Neuron (in vitro differentiated cells): ENCODE measurements at regions not wholly inside any gene's neighbourhood (a gene's known extent, or its start where the extent isn't known, plus 50 kb on each side); places are given as distances from the start of the nearest gene placed in this dataset.
"Not testable (repeated sequence)": the region's sequence is repeated elsewhere in the genome, so short reads cannot be mapped to it uniquely, and the experiment has no call there.

Experiments
- H2AFZ ChIP-seq: one replicate; pipeline ENCODE4 v1.6.1; 2013; ENCODE audit warnings: low read depth, mild to moderate bottlenecking, inconsistent platforms, low read length, moderate library complexity
- H3K27me3 ChIP-seq: one replicate; pipeline ENCODE4 v1.6.1; 2013; ENCODE audit warnings: low read length; ENCODE audit not compliant: insufficient read depth
- H3K36me3 ChIP-seq: one replicate; pipeline ENCODE4 v1.6.1; 2013; ENCODE audit warnings: low read length; ENCODE audit not compliant: insufficient read depth
- H3K4me1 ChIP-seq: one replicate; pipeline ENCODE4 v1.6.1; 2013; ENCODE audit warnings: low read length; ENCODE audit not compliant: insufficient read depth
- H3K4me3 ChIP-seq: 2 replicates; pipeline ENCODE4 v1.5.1; 2013; ENCODE audit warnings: mild to moderate bottlenecking, low read length, moderate library complexity
- H3K9me3 ChIP-seq: one replicate; pipeline ENCODE4 v1.6.1; 2013; ENCODE audit warnings: low read length

DNA sequence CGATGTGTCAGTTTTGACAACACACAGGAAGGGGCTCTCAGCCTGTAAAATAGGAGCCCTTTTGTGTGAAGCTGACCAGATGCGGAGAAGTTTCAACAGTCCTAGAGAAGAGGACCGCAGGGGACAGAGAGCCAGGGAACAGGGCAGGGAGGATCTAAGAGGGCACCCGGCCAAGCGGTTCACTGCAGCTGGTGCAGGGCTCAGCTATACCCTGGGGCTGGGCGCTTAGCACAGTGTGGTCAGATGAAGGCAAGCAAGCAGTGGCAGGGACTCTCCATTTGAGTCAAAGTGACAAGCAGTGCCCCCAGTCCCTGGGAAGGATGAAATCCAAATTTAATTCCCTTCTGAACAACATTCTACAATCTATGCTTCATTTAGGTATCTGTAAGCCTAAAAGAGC, 88.9 kb upstream of the PLGLB2 start:
- H3K4me1 ChIP-seq, result not testable (repeated sequence)

GRCh38 chr2:87660164-87660563, 87.7 kb upstream of the PLGLB2 start:
- not testable (repeated sequence) for H3K36me3 ChIP-seq, H3K4me1 ChIP-seq, H3K9me3 ChIP-seq, H3K4me3 ChIP-seq, H2AFZ ChIP-seq, H3K27me3 ChIP-seq

More for the DNA sequence above, 88.9 kb upstream of the PLGLB2 start:
- not testable (repeated sequence) for H3K4me3 ChIP-seq, H3K9me3 ChIP-seq, H3K36me3 ChIP-seq, H3K27me3 ChIP-seq, H2AFZ ChIP-seq

DNA sequence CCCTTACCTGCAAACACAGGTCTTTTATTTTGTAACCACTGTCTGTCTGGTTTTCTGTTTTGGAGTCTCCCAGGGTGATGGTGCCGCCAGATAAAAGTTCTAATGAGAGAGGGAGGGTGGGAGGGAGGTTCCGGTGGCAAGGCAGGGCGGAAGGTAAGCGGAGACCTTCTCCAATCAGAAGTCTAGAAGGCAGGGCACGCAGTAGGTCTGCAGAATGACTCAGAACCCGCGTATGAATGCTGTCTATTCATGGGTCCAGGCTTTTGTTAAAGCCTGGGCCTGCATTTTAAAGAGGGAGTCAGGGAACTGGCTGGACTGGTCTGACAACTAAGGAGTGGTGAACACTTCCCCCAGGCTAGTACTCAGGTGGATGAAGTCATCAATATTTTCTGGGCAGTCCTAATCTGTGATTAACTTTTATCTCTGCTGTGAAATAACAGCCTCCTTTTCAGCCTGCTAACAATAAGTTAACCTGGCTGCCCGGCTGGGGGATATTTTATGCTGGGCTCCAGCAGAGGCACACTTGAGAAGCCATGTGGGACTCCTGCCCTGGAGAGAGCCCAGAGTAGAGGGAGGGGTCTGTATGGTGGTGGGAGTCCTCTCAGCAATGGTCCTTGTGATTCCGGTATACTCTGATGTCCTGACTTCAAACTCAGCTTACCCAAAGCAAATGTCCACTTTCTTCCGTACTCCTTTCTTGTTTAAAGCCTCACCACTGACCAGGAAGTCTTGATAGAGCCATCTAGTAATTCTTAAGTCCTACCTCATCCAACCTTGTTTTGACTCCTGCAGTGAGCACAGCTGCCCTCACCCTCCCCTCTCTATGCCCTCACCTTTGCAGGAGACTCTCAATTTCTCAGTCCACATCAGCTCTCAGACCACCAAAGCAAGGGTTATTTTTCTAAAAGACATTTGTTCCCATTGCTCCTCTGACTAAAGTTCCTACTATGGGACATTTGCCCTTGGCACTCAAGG, 85.3 kb upstream of the PLGLB2 start:
- not testable (repeated sequence) for H3K4me3 ChIP-seq, H2AFZ ChIP-seq, H3K27me3 ChIP-seq, H3K36me3 ChIP-seq, H3K4me1 ChIP-seq, H3K9me3 ChIP-seq

GRCh38 chr2:87663347-87663746, 84.5 kb upstream of the PLGLB2 start:
- not testable (repeated sequence) for H3K4me3 ChIP-seq, H3K4me1 ChIP-seq, H2AFZ ChIP-seq, H3K36me3 ChIP-seq, H3K9me3 ChIP-seq, H3K27me3 ChIP-seq

DNA sequence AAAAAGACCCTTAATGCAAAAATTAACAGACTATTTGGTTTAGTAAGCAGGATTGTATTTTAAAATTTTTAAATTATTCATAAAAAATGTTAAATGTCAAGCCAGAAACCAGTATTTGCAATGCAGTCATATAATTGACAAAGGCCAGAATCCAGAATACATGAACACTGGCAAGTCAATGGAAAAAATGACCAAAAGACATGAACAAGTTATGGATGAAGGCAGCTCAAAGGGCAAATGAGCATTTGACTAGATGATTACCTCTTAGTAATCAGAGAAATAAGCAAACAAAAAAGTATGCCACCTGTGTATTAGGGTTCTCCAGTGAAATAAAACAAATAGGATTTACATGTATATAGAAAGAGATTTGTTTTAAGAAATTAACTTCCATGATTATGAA, 80.9 kb upstream of the PLGLB2 start:
- H3K36me3 ChIP-seq, H3K9me3 ChIP-seq, H2AFZ ChIP-seq, H3K4me1 ChIP-seq, H3K27me3 ChIP-seq, H3K4me3 ChIP-seq: not testable (repeated sequence)

DNA sequence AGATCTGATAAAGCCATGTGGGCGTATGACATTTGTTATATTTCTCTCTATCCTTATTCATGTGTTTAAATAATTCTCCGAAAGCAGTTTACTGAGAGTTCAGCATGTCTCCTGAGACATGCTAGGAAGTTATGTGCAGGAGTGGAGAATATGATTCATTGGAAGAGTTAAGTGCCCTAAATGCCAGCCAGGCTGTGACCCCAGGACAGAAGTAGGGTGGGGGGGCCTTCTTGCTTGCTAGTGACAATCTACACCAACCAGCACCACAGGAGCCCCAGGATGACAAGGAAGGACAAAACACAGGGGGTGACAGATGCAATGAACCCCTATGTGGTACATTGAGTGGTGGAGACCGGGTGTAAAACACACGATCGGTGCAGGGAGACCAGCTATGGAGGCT, 79.5 kb upstream of the PLGLB2 start:
- not testable (repeated sequence) for H3K9me3 ChIP-seq, H3K27me3 ChIP-seq, H3K4me1 ChIP-seq, H3K4me3 ChIP-seq, H3K36me3 ChIP-seq, H2AFZ ChIP-seq

DNA sequence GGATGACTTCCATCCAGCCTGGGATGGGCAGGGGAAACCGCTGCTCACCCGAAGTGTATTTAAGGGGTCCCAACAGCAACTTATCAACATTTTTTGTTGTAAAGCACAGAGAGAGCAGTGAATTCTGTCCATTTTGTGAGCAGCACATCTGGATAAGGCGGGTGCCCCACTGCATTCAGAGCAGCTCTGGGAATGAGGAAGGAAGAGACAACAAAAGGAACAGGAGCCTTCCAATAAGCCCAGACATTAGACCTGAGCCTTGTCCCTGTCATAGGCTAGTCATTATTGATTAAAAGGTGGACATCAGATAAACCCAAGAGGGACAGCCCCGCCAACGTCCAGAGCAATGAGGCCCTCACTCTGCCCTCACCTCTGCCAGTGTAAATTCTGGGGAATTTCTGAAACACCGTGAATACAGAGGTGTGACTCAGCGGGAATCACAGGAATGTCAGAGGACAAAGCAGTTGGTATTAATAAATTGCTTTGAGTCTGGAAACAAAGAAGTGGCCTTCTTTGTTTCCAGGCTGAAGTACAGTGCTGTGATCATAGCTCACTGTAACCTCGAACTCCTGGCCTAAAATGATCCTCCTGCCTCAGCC, 78.2 kb upstream of the PLGLB2 start:
- H2AFZ ChIP-seq, H3K36me3 ChIP-seq, H3K27me3 ChIP-seq: not testable (repeated sequence)

GRCh38 chr2:87672404-87672803, 75.5 kb upstream of the PLGLB2 start:
- H3K36me3 ChIP-seq, H3K4me3 ChIP-seq, H2AFZ ChIP-seq, H3K27me3 ChIP-seq, H3K9me3 ChIP-seq, H3K4me1 ChIP-seq: not testable (repeated sequence)

More for the DNA sequence above, 78.2 kb upstream of the PLGLB2 start:
- not testable (repeated sequence) for H3K9me3 ChIP-seq, H3K4me3 ChIP-seq, H3K4me1 ChIP-seq

DNA sequence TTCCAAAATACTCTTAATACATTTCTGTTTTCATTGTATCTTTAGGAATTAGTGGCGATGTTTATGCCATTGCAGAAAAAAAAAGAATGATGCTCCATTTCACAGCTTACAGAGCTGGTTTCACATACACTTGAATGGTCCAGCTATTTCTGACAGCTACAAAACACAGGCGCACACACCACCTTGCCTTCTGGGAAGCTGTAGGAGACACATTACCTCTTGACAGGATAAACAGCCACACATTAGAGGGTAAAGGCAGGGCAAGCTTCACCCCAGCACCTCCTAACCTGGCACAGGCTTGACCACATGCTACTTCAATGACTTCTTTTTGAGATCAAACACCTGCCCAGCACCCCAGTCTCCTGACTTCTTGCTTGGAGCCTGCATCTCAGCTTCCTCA, 73.2 kb upstream of the PLGLB2 start:
- not testable (repeated sequence) for H3K4me3 ChIP-seq, H3K9me3 ChIP-seq, H3K27me3 ChIP-seq

DNA sequence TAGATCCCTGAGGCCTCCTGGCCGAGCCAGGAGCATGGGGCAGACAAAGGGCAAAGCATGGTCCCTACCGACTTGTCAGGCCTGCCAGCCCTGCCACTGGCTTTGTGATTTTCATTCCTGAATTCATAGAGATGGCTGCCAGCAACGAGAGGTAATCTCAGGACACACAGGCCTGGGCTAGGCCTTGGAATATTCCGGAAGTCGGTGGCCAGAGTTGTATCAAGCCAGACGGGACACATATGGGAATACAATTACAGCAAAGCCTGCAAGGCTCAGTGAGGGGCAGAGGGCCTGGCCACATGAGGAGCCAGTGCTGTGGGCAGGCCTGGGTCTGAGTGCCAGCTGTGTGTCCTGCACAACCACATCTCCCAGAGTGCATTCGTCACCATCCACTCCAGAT, 72.4 kb upstream of the PLGLB2 start:
- H3K36me3 ChIP-seq, H3K4me3 ChIP-seq, H2AFZ ChIP-seq, H3K4me1 ChIP-seq, H3K27me3 ChIP-seq, H3K9me3 ChIP-seq: not testable (repeated sequence)

More for the DNA sequence above, 73.2 kb upstream of the PLGLB2 start:
- H2AFZ ChIP-seq, H3K4me1 ChIP-seq, H3K36me3 ChIP-seq: not testable (repeated sequence)

- H3K9me3 ChIP-seq, H3K4me3 ChIP-seq, H3K27me3 ChIP-seq, H2AFZ ChIP-seq, H3K4me1 ChIP-seq, H3K36me3 ChIP-seq: not testable (repeated sequence)
These were observed 70.4 kb upstream of the PLGLB2 start for GRCh38 chr2:87677421-87677923.

DNA sequence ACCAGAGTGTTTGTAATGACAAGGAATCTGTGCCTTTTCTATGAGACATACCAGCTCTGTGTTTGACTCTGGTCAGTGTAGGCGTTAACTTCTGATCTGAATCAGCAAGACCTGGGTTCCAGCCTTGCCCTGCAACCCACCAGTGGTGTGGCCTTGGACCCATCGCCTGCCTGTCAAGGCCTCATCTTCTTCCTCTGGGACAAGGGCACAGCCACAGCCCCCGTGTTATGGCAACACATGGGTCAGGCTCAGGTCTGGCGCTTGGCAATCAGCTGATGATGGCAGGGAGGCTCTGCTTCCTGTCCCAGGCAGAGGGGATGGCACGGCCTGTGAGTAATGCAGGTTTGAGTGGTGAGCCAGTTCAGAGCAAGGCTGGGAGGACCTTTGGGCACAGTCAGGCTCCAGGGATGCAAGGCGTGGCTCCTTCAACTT, 69.1 kb upstream of the PLGLB2 start:
- H3K27me3 ChIP-seq, H3K4me3 ChIP-seq, H3K36me3 ChIP-seq, H3K4me1 ChIP-seq, H2AFZ ChIP-seq, H3K9me3 ChIP-seq: not testable (repeated sequence)

GRCh38 chr2:87679950-87680349, 67.9 kb upstream of the PLGLB2 start:
- not testable (repeated sequence) for H3K4me1 ChIP-seq, H3K9me3 ChIP-seq, H3K36me3 ChIP-seq, H3K4me3 ChIP-seq, H3K27me3 ChIP-seq, H2AFZ ChIP-seq

DNA sequence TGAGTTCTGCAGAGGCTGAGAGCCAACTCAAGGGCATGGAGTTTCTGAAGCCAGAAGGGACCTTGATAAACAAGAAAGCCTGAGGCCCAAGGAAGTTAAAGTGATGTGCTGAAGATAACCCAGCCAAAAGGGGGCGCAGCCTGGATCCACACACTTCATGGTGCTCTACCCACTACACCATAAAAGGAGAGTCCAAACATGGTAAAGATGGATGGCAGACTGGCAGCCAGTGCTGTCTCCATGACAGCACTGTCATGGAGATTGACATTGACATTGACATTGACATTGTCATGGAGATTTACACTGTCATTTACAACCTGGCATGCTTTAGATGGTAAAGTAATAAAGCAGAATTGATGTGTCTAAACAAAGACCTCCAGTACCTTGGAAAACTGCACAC, 67.2 kb upstream of the PLGLB2 start:
- not testable (repeated sequence) for H3K36me3 ChIP-seq, H2AFZ ChIP-seq, H3K9me3 ChIP-seq, H3K27me3 ChIP-seq, H3K4me3 ChIP-seq, H3K4me1 ChIP-seq
